HEK293 (cell line): ENCODE measurements at regions not wholly inside any gene's neighbourhood (a gene's known extent, or its start where the extent isn't known, plus 50 kb on each side); places are given as distances from the start of the nearest gene placed in this dataset.

ENCODE experiments used
- CTCF ChIA-PET: fragments of 350-600 bp; formaldehyde crosslinking; extraction: SDS; loops from one replicate; lab custom pipeline; 2021; ENCODE audit warnings: antibody characterized with exemption; lab: Yijun Ruan, JAX
- POLR2A ChIA-PET: fragments of 300-600 bp; formaldehyde crosslinking; extraction: SDS; loops from one replicate; lab custom pipeline; 2020; ENCODE audit warnings: antibody characterized with exemption, inconsistent platforms; lab: Yijun Ruan, JAX
- H3K27ac ChIP-seq: fragments of 200-500 bp; sonication (Bioruptor generic); 2 replicates; pipeline ENCODE4 v1.5.1; 2014; ENCODE audit warnings: low read depth, low read length, control low read depth, inconsistent platforms; ENCODE audit errors: extremely low read depth
- H3K36me3 ChIP-seq, 2 experiments: fragments of 200-500 bp in 1 of 2; sonication (Bioruptor generic) in 1 of 2; 1 replicate in 1 of 2; 2 replicates in 1 of 2; pipeline ENCODE4 v1.5.1; 2014 to 2017; ENCODE audit warnings: inconsistent platforms in 2 of 2, low read length in 2 of 2; ENCODE audit not compliant: control insufficient read depth in 2 of 2, insufficient read depth in 1 of 2
- H3K4me1 ChIP-seq: fragments of 200-500 bp; sonication (Bioruptor generic); 2 replicates; pipeline ENCODE4 v1.5.1; 2014; ENCODE audit warnings: mild to moderate bottlenecking, low read length, inconsistent platforms; ENCODE audit not compliant: control insufficient read depth, insufficient read depth
- H3K4me3 ChIP-seq: 2 replicates; pipeline ENCODE4 v1.5.1; 2011; ENCODE audit warnings: low read depth, mild to moderate bottlenecking, control low read depth, low read length, moderate library complexity
- H3K9me3 ChIP-seq: fragments of 200-500 bp; sonication (Bioruptor generic); 2 replicates; pipeline ENCODE4 v1.5.1; 2014; ENCODE audit warnings: low read depth, low read length, inconsistent platforms; ENCODE audit not compliant: control insufficient read depth, insufficient read depth
- GLIS1 ChIP-seq: fragments of 450-650 bp; formaldehyde crosslinking; IDR thresholded peaks from 2 replicates; pipeline ENCODE4 v1.5.1; 2016; ENCODE audit warnings: missing biosample characterization, missing genetic modification characterization
- HOXA7 ChIP-seq: sonication (generic); formaldehyde crosslinking; IDR thresholded peaks from 2 replicates; pipeline ENCODE4 v1.8.1; 2022; ENCODE audit warnings: missing genetic modification reagents, borderline replicate concordance
- KLF9 ChIP-seq: fragments of 450-650 bp; formaldehyde crosslinking; IDR thresholded peaks from 2 replicates; pipeline ENCODE4 v1.5.1; 2016; ENCODE audit warnings: missing biosample characterization, missing genetic modification characterization, low read depth
- MZF1 ChIP-seq: fragments of 450-650 bp; formaldehyde crosslinking; IDR thresholded peaks from 2 replicates; pipeline ENCODE4 v1.5.1; 2017; ENCODE audit warnings: missing biosample characterization, missing genetic modification characterization, borderline replicate concordance
- PATZ1 ChIP-seq: fragments of 450-650 bp; formaldehyde crosslinking; IDR thresholded peaks from 2 replicates; pipeline ENCODE4 v1.5.1; 2016; ENCODE audit warnings: missing biosample characterization, missing genetic modification characterization
- PRDM6 ChIP-seq: fragments of 450-650 bp; formaldehyde crosslinking; IDR thresholded peaks from 2 replicates; pipeline ENCODE4 v1.5.1; 2017; ENCODE audit warnings: missing biosample characterization, missing genetic modification characterization
- TCF7L2 ChIP-seq: IDR thresholded peaks from 2 replicates; pipeline ENCODE4 v1.6.1; 2011; ENCODE audit warnings: low read depth, mild to moderate bottlenecking, inconsistent platforms, low read length, moderate library complexity, borderline replicate concordance
- ZBTB8A ChIP-seq: fragments of 450-650 bp; formaldehyde crosslinking; IDR thresholded peaks from 2 replicates; pipeline ENCODE4 v1.5.1; 2016; ENCODE audit warnings: missing biosample characterization, missing genetic modification characterization
- ZFP69B ChIP-seq: fragments of 450-650 bp; formaldehyde crosslinking; IDR thresholded peaks from 2 replicates; pipeline ENCODE4 v1.5.1; 2016; ENCODE audit warnings: missing biosample characterization, missing genetic modification characterization
- ZNF114 ChIP-seq: fragments of 450-650 bp; formaldehyde crosslinking; IDR thresholded peaks from 2 replicates; pipeline ENCODE4 v1.5.0; 2017; ENCODE audit warnings: missing biosample characterization, missing genetic modification characterization
- ZNF18 ChIP-seq: fragments of 450-650 bp; formaldehyde crosslinking; IDR thresholded peaks from 2 replicates; pipeline ENCODE4 v1.5.1; 2016; ENCODE audit warnings: missing biosample characterization, missing genetic modification characterization
- ZNF221 ChIP-seq: fragments of 450-650 bp; formaldehyde crosslinking; IDR thresholded peaks from 2 replicates; pipeline ENCODE4 v1.5.1; 2017; ENCODE audit warnings: missing biosample characterization, missing genetic modification characterization, borderline replicate concordance
- ZNF223 ChIP-seq: fragments of 450-650 bp; formaldehyde crosslinking; IDR thresholded peaks from 2 replicates; pipeline ENCODE4 v1.5.1; 2016; ENCODE audit warnings: missing biosample characterization, missing genetic modification characterization
- ZNF23 ChIP-seq: fragments of 450-650 bp; formaldehyde crosslinking; IDR thresholded peaks from 2 replicates; pipeline ENCODE4 v1.5.1; 2016; ENCODE audit warnings: missing biosample characterization, missing genetic modification characterization, borderline replicate concordance
- ZNF24 ChIP-seq: fragments of 450-650 bp; formaldehyde crosslinking; IDR thresholded peaks from 2 replicates; pipeline ENCODE4 v1.5.1; 2016; ENCODE audit warnings: missing biosample characterization, missing genetic modification characterization
- ZNF366 ChIP-seq: fragments of 450-650 bp; formaldehyde crosslinking; conservative IDR thresholded peaks from 2 replicates; pipeline ENCODE4 v1.5.1; 2016; ENCODE audit warnings: missing biosample characterization, missing genetic modification characterization
- ZNF416 ChIP-seq: fragments of 450-650 bp; formaldehyde crosslinking; IDR thresholded peaks from 2 replicates; pipeline ENCODE4 v1.5.1; 2016; ENCODE audit warnings: missing biosample characterization, missing genetic modification characterization
- ZNF645 ChIP-seq: fragments of 450-650 bp; formaldehyde crosslinking; IDR thresholded peaks from 2 replicates; pipeline ENCODE4; 2016; ENCODE audit warnings: missing biosample characterization, missing genetic modification characterization
- ZNF830 ChIP-seq: fragments of 450-650 bp; IDR thresholded peaks from 2 replicates; pipeline ENCODE4 v1.5.0; 2018; ENCODE audit warnings: missing biosample characterization, missing genetic modification characterization, low read depth, mild to moderate bottlenecking, moderate library complexity
- ZNF837 ChIP-seq: fragments of 450-650 bp; formaldehyde crosslinking; IDR thresholded peaks from 2 replicates; pipeline ENCODE4 v1.5.1; 2016; ENCODE audit warnings: missing biosample characterization, missing genetic modification characterization

GRCh38 chr9:106218854-106219253 lies 524.5 kb downstream of the TMEM38B start:
- no peak overlapping the region for H3K27ac ChIP-seq
- no peaks in the 10 kb centered on the region for H3K4me1 ChIP-seq
- CTCF ChIA-PET = no interaction called here
- H3K36me3 ChIP-seq = no peaks in the 10 kb centered on the region
- POLR2A ChIA-PET = no interaction called here
- H3K9me3 ChIP-seq = no peaks in the 10 kb centered on the region
- no peak overlapping the region for H3K4me3 ChIP-seq
- no peak for TF ChIP-seq ZNF837
- TF ChIP-seq, all 188 proteins: peak for 0

GRCh38 chr9:106220415-106220814 lies 526.1 kb downstream of the TMEM38B start:
- Histone ChIP-seq H3K36me3 (no peaks in the 10 kb centered on the region), H3K9me3 (no peaks in the 10 kb centered on the region), H3K4me1 (no peaks in the 10 kb centered on the region), H3K27ac (no peak overlapping the region), H3K4me3 (no peak overlapping the region)
- CTCF ChIA-PET = interaction anchor here (0.7 kb wide), 1 partner anchor 864 kb away, joined by 3 read pairs; no protein-coding TSS in a partner anchor
- TF ChIP-seq ZFP69B (tag by site-specific recombination) (no peak), PATZ1 (tag by site-specific recombination) (no peak), ZNF221 (no peak), ZNF23 (no peak), ZNF830 (tag by site-specific recombination) (no peak), TCF7L2 (no peak), ZNF18 (no peak), ZBTB8A (tag by site-specific recombination) (no peak), ZNF645 (tag by site-specific recombination) (no peak), GLIS1 (tag by site-specific recombination) (no peak), KLF9 (tag by site-specific recombination) (no peak), HOXA7 (no peak), ZNF223 (tag by site-specific recombination) (no peak), ZNF366 (tag by site-specific recombination) (no peak), PRDM6 (tag by site-specific recombination) (no peak), ZNF24 (tag by site-specific recombination) (no peak)
- POLR2A ChIA-PET = no interaction called here

GRCh38 chr9:106228861-106229260 lies 534.5 kb downstream of the TMEM38B start:
- Histone ChIP-seq H3K9me3 (no peaks in the 10 kb centered on the region), H3K4me3 (no peak overlapping the region), H3K27ac (no peak overlapping the region), H3K36me3 (no peaks in the 10 kb centered on the region), H3K4me1 (no peaks in the 10 kb centered on the region)
- TF ChIP-seq ZNF416 (tag by site-specific recombination) (no peak), PRDM6 (tag by site-specific recombination) (no peak), MZF1 (no peak), ZNF114 (tag by site-specific recombination) (no peak)
- ChIA-PET CTCF (interaction anchor here (0.6 kb wide), 1 partner anchor 465 kb away, joined by 4 read pairs; no protein-coding TSS in a partner anchor), POLR2A (no interaction called here)
